Thyroid gland (tissue), 4 donors: ENCODE measurements at regions not wholly inside any gene's neighbourhood (a gene's known extent, or its start where the extent isn't known, plus 50 kb on each side); places are given as distances from the start of the nearest gene placed in this dataset.

Source experiments
- CTCF ChIP-seq, 6 experiments: fragments of 200-600 bp in 3 of 6; fragments of 450-650 bp in 3 of 6; sonication (generic) in 3 of 6; IDR thresholded peaks; one replicate each; pipeline ENCODE4 v1.5.1; 2016 to 2019; ENCODE audit warnings: antibody characterized with exemption in 6 of 6, mild to moderate bottlenecking in 2 of 6, inconsistent platforms in 1 of 6, moderate library complexity in 1 of 6
- POLR2A ChIP-seq, 2 donors: fragments of 450-650 bp; IDR thresholded peaks; one replicate each; pipeline ENCODE4 v1.6.1; 2017; ENCODE audit warnings: antibody characterized with exemption in 2 of 2, mild to moderate bottlenecking in 2 of 2, moderate library complexity in 1 of 2

- TF ChIP-seq CTCF (IDR thresholded peaks at IDR 0.05) = no peak
- no peak for TF ChIP-seq POLR2A (IDR thresholded peaks at IDR 0.05)
Observed at GRCh38 chr2:212921711-212922110, 229.7 kb downstream of the IKZF2 start.
